ENCODE measurements at regions not wholly inside any gene's neighbourhood (a gene's known extent, or its start where the extent isn't known, plus 50 kb on each side); places are given as distances from the start of the nearest gene placed in this dataset.

GRCh38 chr14:37857774-37858266 is 262.4 kb downstream of the TTC6 start:
- H3K27ac Mint-ChIP-seq, result no peak overlapping the region
- no peak overlapping the region for H3K9ac ChIP-seq
- no peaks in the 10 kb centered on the region for H3K36me3 ChIP-seq
- no peak for DNase-seq (ENCODE audit: low spot score)
- no peaks in the 10 kb centered on the region for H3K36me3 Mint-ChIP-seq
- no peaks in the 10 kb centered on the region for H3K27me3 ChIP-seq
- H3K4me2 ChIP-seq, result no peak overlapping the region
- H3K4me3 Mint-ChIP-seq, result no peak overlapping the region
- no peaks in the 10 kb centered on the region for H3K9me3 ChIP-seq (ENCODE audit: low read depth)
- no peaks in the 10 kb centered on the region for H4K20me1 ChIP-seq (ENCODE audit: low read depth)
- H3K4me1 Mint-ChIP-seq, result no peaks in the 10 kb centered on the region
- H3K4me3 ChIP-seq, result no peak overlapping the region
- TF ChIP-seq CTCF (IDR thresholded peaks at IDR 0.05), result no peak
- TF ChIP-seq EZH2phosphoT487 (IDR thresholded peaks at IDR 0.05), result no peak
- TF ChIP-seq EZH2 (IDR thresholded peaks at IDR 0.05), result no peak
- H3K27me3 Mint-ChIP-seq (ENCODE audit: insufficient read depth, low read depth), result no peaks in the 10 kb centered on the region
- H3K9me3 Mint-ChIP-seq, result no peaks in the 10 kb centered on the region
- H3K4me1 ChIP-seq, result no peaks in the 10 kb centered on the region
- H2AFZ ChIP-seq (replicated peaks), result no peak overlapping the region
- no peaks in the 10 kb centered on the region for H3F3A ChIP-seq (ENCODE audit: low read depth)
- H3K27ac ChIP-seq, result no peak overlapping the region
- H3K79me2 ChIP-seq (ENCODE audit: low read depth), result no peaks in the 10 kb centered on the region

GRCh38 chr14:37858733-37859132 is 263.3 kb downstream of the TTC6 start:
- Histone ChIP-seq H3F3A (ENCODE audit: low read depth) (no peaks in the 10 kb centered on the region), H3K9me3 (ENCODE audit: low read depth) (no peaks in the 10 kb centered on the region), H3K4me3 (no peak overlapping the region), H3K4me2 (no peak overlapping the region), H3K79me2 (ENCODE audit: low read depth) (no peaks in the 10 kb centered on the region), H3K27ac (no peak overlapping the region), H2AFZ (replicated peaks) (no peak overlapping the region), H3K36me3 (no peaks in the 10 kb centered on the region), H4K20me1 (ENCODE audit: low read depth) (no peaks in the 10 kb centered on the region), H3K4me1 (no peaks in the 10 kb centered on the region), H3K9ac (no peak overlapping the region), H3K27me3 (no peaks in the 10 kb centered on the region)
- no peak for DNase-seq (ENCODE audit: low spot score)
- Mint-ChIP-seq H3K27me3 (ENCODE audit: insufficient read depth, low read depth) (peaks cover 2% of the 10 kb centered on the region), H3K36me3 (no peaks in the 10 kb centered on the region), H3K4me3 (no peak overlapping the region), H3K4me1 (no peaks in the 10 kb centered on the region), H3K9me3 (peaks cover 2% of the 10 kb centered on the region), H3K27ac (no peak overlapping the region)
- no peak for TF ChIP-seq EZH2phosphoT487 (IDR thresholded peaks at IDR 0.05)
- no peak for TF ChIP-seq CTCF (IDR thresholded peaks at IDR 0.05)
- TF ChIP-seq EZH2 (IDR thresholded peaks at IDR 0.05), result no peak

- no peaks in the 10 kb centered on the region for H3K36me3 ChIP-seq
- H3K27me3 ChIP-seq, result no peaks in the 10 kb centered on the region
- TF ChIP-seq EZH2phosphoT487 (IDR thresholded peaks at IDR 0.05) (no peak), CTCF (IDR thresholded peaks at IDR 0.05) (no peak), EZH2 (IDR thresholded peaks at IDR 0.05) (no peak)
- no peaks in the 10 kb centered on the region for H3K36me3 Mint-ChIP-seq
- peaks cover 2% of the 10 kb centered on the region for H3K27me3 Mint-ChIP-seq (ENCODE audit: insufficient read depth, low read depth)
- no peaks in the 10 kb centered on the region for H3K4me1 ChIP-seq
- no peaks in the 10 kb centered on the region for H3K79me2 ChIP-seq (ENCODE audit: low read depth)
- no peak for DNase-seq (ENCODE audit: low spot score)
- H2AFZ ChIP-seq (replicated peaks), result no peak overlapping the region
- no peak overlapping the region for H3K4me3 ChIP-seq
- H3K4me2 ChIP-seq, result no peak overlapping the region
- no peaks in the 10 kb centered on the region for H3K4me1 Mint-ChIP-seq
- H3K27ac ChIP-seq, result no peak overlapping the region
- peaks cover 3% of the 10 kb centered on the region for H3K9me3 Mint-ChIP-seq
- no peak overlapping the region for H3K9ac ChIP-seq
- H3K9me3 ChIP-seq (ENCODE audit: low read depth), result no peaks in the 10 kb centered on the region
- H3K27ac Mint-ChIP-seq, result no peak overlapping the region
- H4K20me1 ChIP-seq (ENCODE audit: low read depth), result no peaks in the 10 kb centered on the region
- H3F3A ChIP-seq (ENCODE audit: low read depth), result no peaks in the 10 kb centered on the region
- H3K4me3 Mint-ChIP-seq, result no peak overlapping the region
Measured at GRCh38 chr14:37859177-37859576, 263.7 kb downstream of the TTC6 start.
